ENCODE measurements at regions not wholly inside any gene's neighbourhood (a gene's known extent, or its start where the extent isn't known, plus 50 kb on each side); places are given as distances from the start of the nearest gene placed in this dataset.

DNA sequence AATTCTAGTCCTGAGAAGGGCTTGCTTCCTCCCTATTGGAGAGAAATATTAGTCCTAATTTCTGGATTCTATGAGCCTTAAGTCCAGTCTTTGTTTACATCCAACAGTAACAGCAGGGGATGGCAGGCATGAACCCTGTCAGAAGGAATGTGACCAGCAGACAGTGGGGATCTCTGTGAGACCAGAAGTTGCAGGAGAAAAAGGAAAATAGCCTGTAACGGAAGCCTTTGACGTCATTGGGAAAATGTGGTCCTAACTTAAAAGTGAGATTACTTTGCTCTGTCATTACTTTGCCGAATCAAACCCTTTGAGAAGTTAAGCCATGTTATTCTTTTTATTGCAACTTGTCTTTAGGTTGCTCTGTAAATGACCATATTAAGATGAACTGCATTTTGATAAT lies 218.2 kb upstream of the PRICKLE1 start:
- FAIRE-seq (no peak), DNase-seq (ENCODE audit: low spot score) (no peak)

DNA sequence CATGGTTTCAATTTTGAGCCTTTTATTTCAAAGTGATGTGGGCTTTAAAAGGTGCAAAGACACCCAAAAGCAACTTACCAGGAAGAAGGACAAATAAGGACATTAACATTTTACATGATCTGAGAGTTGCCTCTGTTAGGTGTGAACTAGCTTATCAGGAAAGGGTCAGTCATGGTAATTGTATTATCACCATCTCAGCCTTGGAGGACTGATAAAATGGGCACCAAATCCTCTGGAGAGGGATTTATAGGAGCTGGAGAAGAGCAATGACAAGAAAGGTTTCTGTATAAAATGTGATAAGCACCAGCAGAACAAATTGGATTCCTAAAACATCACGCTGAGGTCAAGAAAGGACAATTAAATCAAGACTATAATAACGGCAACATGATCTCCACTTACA lies 217.7 kb upstream of the PRICKLE1 start:
- FAIRE-seq (no peak), DNase-seq (ENCODE audit: low spot score) (no peak)

DNA sequence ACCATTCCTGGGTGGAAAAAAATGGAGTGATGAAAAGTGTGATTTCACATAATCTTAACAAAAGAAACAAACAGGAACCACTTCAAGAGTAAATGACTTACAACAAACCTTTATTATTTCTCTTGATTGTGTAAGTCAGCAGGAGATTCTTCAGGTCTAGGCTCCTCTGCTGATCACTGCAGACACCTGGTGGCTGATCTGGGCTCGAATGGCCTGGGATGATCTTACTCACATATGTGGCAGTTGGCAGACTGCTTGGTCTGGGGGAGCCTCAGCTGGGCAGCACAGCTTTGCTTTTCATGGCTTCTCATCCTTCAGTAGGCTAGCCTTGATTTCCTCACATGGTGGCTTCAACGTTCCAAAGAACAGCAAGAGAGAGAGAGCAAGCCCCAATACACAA lies 215.4 kb upstream of the PRICKLE1 start:
- DNase-seq (ENCODE audit: low spot score) (no peak), FAIRE-seq (no peak)

DNA sequence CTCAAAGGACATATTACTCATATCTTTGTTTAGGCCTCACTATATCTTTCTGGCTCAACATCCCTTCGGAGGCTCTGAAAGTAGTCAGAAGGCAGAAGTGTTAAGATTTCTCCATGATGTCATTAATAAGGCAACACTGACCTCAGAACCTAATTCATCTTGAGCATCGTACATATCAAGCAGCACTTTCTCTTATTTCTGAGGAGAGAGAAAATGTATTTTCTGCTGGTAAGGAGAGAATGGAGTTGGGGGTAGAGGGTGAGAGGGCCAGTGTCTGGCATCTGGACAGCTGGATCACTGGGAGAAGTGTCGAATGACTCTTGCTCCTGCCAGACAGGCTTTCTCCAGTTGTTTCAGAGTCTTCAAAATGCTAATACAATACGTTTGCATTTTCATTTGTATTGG lies 213.2 kb upstream of the PRICKLE1 start:
- DNase-seq (ENCODE audit: low spot score) = no peak
- no peak for FAIRE-seq

DNA sequence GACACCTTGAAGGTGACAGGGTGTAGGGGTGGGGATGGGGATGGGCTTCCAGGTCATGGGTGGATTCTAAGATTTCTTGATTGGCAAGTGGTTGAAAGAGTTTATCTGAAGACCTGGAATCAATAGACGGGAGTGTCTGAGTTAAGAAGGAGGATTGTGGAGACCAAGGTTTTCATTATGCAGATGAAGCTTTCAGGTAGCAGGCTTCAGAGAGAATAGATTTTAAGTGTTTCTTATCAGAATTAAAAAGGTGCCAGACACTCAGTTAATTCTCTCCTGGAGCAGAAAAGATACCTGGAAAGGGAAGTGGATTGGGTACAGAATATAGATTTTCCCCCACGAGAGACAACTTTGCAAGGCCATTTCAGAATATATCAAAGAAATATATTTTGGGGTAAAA lies 211.7 kb upstream of the PRICKLE1 start:
- FAIRE-seq (no peak), DNase-seq (ENCODE audit: low spot score) (no peak)

DNA sequence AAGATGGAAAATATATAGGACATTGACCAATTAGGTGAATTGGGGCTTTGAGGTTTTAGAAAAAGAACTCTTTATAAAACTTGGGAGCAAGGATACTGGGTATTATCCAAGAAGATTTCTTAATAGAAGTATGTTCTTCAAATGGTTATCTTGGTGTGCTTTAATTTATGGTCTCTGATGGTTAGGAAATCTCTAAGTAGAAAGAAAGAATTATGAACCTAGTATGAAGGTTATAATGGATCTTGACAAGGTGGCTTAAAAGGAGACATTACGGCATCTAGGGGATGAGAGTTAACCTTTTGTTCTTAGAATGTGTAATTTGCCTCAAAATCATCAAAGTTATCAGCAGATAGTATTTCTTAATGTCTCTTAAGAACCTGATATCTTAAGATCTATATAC lies 210.4 kb upstream of the PRICKLE1 start:
- FAIRE-seq (no peak), DNase-seq (ENCODE audit: low spot score) (no peak)

DNA sequence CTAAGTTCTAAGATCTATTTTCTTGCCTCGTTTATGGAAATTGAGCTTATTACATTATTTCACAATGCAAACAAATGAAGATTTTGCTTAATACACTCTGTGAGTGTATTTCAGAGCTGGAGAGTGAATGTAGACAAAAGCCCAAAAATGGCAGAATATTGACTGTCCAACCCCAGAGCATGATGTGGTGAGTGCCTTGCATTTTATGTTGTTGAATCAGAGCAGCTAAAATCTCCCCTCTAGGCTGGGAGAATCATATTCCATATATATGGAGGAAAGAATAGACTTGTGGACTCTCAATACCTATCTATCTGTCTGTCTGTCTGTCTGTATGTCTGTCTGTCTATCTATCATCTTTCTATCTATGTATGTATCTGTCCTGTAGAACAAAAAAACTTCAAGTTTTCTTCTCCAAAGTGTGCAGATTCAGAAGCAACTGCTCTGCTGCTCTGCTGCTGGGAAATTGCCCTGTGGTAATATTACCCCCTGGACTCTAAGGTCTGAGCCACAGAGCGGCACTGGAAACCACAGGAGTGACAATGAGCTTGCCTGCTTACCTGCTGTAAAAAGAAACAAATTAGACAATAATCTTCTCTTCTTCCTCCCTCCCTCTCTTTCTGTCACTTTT lies 209.4 kb upstream of the PRICKLE1 start:
- DNase-seq (ENCODE audit: low spot score) (peak; percentile 75), FAIRE-seq (peak; percentile 85)

DNA sequence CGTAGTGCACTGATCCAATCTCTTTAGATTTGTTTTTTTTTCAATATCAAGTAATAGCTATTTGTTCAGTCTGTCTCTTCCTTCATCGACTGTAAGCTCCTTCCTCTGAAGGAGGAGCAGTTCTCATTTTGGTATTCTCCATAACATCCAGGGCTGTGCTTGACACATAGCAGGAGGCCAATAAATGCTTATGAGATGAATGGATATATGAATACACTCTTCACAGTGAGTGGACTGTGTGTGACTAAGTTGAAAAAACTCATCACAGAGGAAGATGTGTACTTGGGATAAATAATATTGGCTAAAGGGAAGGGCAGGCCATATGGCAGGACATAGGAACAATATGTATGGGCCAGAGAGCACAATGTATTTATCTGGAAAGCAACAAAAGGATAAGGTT lies 205.3 kb upstream of the PRICKLE1 start:
- FAIRE-seq (no peak), DNase-seq (ENCODE audit: low spot score) (peak; percentile 8)

DNA sequence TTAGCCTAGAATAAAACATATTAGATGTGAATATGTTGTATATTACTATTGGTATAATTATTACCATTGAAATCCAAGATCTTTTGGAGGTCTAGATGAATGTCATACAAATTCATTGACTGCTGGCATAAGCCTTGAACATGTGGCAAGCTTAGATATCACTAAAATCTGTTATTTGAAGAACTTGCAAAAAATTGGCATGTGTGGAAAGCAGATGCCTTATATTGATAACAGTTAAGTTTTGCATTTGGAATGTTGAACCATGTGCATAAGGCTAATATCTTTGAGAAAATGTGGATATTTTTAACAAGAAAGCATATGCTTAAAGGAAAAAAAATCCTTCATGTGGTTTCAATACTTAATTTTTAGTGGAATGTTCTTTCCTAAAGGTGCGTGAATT lies 203.6 kb upstream of the PRICKLE1 start:
- FAIRE-seq (no peak), DNase-seq (ENCODE audit: low spot score) (no peak)

DNA sequence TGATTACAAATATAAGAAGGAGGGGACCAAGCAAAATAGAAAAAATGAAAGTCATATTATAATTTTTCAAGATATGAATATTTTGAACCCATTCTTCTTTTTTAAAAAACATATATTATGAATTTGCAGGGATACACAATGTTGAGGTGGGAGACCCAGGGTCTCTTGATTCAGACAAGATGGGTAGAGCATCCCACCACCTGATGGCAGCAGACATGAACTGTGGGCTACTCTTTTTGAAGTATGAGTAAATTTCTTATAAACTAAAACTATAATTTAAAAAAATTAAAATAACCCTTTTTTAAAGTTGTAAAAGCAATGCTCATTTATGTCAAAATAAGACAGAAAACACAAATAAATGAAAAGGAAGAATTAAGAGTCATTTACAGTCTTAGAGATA lies 202.7 kb upstream of the PRICKLE1 start:
- DNase-seq (ENCODE audit: low spot score) = no peak
- FAIRE-seq = no peak

DNA sequence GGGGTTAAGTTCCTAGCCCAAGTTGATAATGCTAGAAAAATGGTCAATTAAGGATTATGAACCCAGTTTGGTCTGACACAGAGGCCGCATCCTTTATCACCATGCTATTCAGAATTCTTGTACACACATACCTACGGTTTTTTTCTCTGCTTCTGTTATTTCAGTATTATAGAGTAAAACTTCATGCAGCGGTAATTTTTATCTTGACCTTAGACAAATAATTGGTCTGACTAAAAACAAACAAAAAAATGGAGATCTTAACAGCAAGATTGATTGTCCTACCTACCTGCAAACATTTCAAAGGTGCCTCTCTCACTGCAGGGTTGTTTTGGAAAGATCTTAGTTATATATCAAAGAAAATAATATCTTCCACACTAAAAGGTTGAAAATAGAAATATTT lies 201.9 kb upstream of the PRICKLE1 start:
- FAIRE-seq (no peak), DNase-seq (ENCODE audit: low spot score) (no peak)

DNA sequence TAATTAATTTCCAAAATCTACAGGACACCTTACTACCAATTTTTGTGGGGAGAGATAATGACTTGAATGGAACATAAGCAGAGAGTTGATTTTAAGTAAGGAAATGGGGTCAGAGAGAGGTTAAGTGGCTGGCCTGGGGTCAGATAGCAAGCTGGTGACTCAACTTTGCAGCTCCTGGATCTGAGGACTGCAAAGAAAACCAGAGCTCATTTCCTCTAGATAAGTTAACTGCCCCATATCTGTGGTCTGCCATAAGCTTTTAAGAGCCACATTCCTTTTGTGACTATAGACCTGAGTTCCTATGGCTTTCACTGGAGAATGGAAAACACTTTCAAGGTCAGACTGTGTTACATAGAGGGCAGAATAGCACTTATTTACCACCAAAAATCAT lies 201.2 kb upstream of the PRICKLE1 start:
- peak; percentile 99 for FAIRE-seq

DNA sequence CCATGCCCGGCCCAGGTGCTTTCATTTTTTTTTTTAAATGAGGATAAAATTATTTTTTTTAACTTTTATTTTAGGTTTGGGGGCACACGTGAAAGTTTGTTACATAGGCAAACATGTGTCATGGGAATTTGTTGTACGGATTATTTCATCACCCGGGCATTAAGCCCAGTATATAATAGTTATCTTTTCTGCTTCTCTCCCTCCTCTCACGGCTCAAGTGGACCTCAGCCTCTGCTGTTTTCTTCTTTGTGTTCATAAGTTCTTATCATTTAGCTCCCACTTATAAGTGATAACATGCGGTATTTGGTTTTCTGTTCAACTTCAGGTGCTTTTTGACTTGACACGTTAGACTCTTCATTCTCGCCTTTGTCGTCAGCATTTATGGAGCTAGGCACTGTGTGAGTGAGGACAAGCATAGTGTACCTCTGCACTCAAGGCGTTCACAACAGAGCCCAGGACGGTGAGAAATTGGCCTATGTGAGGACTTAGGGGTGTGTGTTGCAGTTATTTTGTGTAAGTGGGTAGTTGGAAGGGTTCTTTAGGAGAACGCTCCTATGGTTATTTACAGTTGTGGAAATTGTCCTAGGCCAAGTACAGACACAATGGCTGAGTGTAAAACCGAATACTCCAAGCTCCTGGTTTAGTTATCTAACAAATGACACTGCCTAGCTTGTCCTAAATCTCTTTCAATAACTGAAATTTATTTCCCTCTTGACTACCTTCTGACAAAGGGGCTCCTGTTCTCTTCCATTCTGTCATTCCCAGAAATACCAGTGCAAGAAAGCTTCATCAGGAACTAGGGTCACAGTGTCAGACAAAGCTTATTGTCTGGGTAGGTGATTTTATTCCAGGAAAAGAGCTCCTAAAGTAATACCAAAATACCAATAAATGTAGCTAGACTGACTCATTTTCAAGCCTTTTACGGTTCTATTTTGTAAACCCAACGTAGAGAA lies 200.5 kb upstream of the PRICKLE1 start:
- DNase-seq (ENCODE audit: low spot score) = no peak
- no peak for FAIRE-seq

More for the DNA sequence above, 201.2 kb upstream of the PRICKLE1 start:
- DNase-seq (ENCODE audit: low spot score) = peak; percentile 97

DNA sequence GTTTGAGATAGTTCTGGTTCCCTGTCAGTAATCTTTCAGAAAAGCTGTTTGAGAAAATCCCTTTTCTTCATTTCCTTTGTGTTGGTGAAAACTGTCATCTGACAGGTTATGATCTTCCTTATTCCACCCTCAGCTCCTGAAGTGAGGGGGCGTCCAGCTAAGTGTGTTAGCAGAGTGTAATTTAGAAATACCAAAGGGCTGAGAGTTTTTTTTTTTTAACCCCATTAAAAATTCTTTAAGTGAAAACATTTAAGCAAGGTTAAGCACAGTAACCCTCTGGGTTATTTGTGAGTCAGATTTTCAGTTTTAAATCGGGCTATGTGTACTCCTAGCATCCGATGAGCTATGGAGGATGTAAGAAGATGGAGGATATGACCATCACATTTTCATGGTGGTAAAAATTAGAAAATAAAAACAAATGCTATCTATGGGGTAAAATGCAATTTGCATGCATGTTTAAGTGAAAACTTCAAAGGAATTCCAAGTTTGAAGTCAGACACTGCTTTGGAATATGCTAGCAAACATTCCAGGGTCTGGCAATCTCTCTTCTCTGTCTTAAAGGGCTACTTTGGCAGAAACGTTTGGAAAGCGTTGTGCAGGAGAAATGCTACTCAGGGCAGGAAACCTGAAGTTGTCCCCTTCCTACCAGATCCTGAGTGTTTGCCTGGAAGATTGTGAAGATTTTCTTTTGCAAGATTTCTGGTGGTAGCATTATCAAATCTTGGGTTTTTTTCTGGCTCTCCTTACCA lies 197.0 kb upstream of the PRICKLE1 start:
- peak; percentile 69 for FAIRE-seq
- peak; percentile 36 for DNase-seq (ENCODE audit: low spot score)

DNA sequence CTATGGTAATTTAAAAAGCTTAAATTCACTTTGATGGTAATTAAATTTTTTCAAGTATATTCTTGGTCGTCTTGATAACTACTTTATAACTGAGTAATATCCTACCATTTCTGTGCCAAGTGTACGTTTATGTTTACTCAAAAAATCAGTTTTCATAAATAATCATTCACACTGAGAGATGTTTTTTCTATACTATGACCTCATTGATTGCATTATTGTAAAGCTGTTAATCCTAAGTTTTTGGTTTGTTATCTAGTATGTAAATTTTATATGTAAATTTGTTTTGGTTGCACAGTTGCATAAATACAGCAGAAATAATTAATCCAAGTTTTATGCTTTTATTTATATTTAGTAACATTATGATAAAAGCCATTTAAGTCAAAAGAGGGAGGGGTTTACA lies 196.4 kb upstream of the PRICKLE1 start:
- FAIRE-seq = no peak

DNA sequence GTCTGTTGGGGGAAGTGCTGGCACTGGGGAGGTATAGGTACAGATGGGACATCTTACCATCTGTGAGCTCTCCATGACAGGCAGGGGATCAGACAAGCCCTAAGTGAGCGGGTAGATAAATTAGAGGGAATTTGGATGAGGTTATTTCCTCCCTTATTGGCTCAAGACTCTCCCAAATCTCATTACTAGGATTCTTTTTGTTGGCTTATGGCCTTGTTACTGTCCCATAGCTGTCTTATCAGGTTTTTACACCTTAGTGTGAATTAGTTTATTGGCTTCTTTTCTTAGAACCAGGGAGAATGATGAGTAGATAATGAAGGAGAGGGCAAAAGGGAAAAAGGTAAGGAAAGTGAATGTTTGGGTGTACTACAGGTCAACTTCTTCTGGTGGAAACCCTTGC lies 191.1 kb upstream of the PRICKLE1 start:
- no peak for FAIRE-seq
- DNase-seq (ENCODE audit: low spot score) = no peak

More for the DNA sequence above, 196.4 kb upstream of the PRICKLE1 start:
- no peak for DNase-seq (ENCODE audit: low spot score)

DNA sequence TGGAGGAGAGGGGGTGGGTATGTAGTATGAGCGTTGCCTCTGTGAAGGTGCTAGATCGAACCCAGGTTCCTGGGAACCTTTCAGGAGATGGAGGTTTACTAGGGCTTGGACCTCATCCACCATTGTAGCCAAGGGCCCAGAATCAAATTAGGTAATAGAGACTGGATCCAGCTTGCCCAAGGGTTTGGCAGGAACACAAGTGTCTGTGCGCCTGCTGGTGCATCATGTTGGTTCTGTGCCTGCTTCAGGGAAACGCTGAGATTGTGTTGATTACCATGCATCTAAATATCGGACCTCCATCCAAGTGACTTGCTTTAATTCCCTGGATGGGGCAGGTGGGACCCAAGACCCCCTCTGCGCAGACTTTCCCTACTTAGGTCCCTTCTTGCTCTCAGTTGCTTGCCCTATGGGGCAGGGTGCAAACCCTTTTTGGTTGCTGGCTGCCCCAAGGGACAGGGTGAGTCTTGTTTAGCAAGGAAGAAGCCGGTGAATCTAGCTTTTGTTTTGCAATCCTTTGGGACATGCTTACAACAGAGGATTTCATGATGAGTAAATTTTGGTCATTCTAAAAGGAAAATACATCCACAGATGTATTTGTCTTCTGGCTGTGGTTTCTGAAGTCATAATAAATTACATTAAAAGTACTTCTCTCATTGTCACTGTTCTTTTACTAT lies 189.8 kb upstream of the PRICKLE1 start:
- FAIRE-seq (no peak), DNase-seq (ENCODE audit: low spot score) (no peak)

DNA sequence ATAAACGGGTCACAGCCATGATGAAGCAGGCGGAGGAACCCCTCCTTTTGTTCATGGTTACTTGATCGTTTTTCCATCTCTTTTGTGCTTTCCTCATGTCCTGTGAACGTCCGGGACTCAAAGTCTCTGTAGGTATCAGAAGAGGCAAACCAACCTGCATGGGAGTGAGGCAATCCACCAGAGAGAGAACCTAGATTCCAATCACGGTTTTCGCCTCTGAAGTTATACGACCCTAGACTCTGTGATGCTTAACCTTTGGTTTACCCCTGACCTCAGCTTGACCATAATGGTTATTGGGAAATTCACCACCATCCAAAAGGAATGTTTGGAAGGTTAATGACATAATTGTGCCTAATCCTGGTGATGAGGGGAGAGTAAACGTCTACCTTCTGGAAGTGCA lies 186.8 kb upstream of the PRICKLE1 start:
- no peak for FAIRE-seq
- DNase-seq (ENCODE audit: low spot score) = no peak

DNA sequence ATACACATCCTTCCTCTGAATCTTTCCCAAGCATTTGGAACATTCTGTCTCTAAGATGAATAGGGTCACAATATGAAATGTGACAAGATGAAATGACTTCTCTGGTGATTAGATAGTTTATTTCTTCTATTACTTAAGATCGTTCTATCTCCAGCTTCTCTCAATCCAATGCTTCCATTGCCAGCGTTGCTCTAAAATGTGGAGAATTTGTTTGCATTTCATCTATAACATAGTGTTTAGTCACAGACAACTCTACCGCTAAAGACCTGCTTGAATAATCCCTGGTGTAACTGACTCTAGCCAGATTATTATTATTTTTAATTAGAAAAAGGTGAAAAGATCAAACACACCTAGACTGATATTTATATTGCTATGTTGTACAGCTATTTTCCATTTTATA lies 184.7 kb upstream of the PRICKLE1 start:
- FAIRE-seq = no peak
- no peak for DNase-seq (ENCODE audit: low spot score)

DNA sequence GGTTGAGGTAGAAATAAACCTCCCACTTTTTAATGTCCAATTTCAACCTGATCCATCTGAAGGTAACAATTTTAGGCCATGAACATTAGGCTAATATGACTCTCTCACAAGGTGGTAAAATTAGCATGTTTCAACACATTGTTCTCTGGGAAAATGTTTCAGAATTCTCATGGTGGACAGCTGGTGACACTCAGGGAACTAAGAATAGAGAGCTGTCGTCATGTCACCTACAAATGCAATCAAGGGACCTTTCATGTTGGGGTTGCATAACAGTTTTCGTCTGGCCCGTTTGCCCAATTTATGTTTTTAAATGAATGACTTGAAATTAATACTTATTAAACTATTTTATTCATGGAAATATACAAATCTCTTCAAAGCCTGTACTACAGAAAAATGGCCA lies 180.7 kb upstream of the PRICKLE1 start:
- FAIRE-seq (no peak), DNase-seq (ENCODE audit: low spot score) (no peak)

DNA sequence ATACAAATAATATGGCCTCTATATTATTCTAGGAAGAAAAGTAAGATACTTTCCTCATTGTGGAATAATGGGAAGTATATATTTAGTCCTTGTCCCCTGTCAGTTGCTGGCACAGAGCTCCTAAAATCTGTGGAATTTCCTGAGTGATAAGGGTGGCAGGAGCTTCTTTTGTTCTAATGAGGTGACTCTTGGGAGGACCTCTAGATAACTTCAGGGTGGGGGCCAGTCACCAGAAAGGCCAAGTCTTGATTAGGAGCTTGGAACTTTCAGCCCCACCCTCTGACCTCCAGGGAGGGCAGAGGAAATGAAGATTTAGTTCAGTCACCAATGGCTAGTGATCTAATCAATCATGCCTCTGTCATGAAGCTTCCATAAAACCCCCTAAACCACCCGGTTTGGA lies 179.9 kb upstream of the PRICKLE1 start:
- no peak for FAIRE-seq
- DNase-seq (ENCODE audit: low spot score) = no peak

DNA sequence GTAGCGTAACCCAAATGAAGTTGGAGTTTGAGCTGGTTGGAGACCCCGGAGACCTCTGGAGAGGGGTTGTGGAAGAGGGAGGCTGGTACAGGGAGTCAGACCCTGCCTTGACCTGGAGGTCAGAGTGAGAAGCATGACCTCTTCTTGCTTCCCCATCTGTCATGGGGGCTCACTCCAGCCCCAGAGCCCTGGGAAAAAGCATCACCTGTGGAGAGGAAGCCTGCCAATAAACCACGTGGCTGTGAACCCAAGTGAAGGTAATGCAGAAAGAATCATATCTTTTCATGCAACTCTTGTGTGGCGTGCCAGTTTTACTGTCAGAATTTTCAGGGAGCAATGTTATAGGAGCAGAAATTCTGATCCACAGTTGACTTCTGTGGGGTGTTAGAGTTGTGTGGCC lies 178.5 kb upstream of the PRICKLE1 start:
- FAIRE-seq = no peak

More for the DNA sequence above, 178.5 kb upstream of the PRICKLE1 start:
- no peak for DNase-seq (ENCODE audit: low spot score)

All from RCC 7860 (cell line).